Mesenchymal stem cell (in vitro differentiated cells and primary cell): ENCODE measurements at regions not wholly inside any gene's neighbourhood (a gene's known extent, or its start where the extent isn't known, plus 50 kb on each side); places are given as distances from the start of the nearest gene placed in this dataset.
"Not testable (repeated sequence)": the region's sequence is repeated elsewhere in the genome, so short reads cannot be mapped to it uniquely, and the experiment has no call there.

ENCODE experiments used
- DNase-seq: peaks from one replicate; pipeline ENCODE4 v3.0.0-alpha.2; 2013
- H2AFZ ChIP-seq: one replicate; pipeline ENCODE4 v1.6.1; 2013; ENCODE audit warnings: low read depth, mild to moderate bottlenecking, control low read depth, inconsistent platforms, low read length, moderate library complexity
- H2AK5ac ChIP-seq: 2 replicates; pipeline ENCODE4 v1.6.1; 2013; ENCODE audit warnings: low read length, moderate library complexity, mild to moderate bottlenecking, inconsistent platforms; ENCODE audit not compliant: severe bottlenecking
- H2BK120ac ChIP-seq: one replicate; pipeline ENCODE4 v1.6.1; 2013; ENCODE audit warnings: low read depth, mild to moderate bottlenecking, inconsistent platforms, low read length, moderate library complexity
- H2BK12ac ChIP-seq, 2 experiments: one replicate each; pipeline ENCODE4 v1.6.1; 2013; ENCODE audit warnings: inconsistent platforms in 2 of 2, low read length in 2 of 2, mild to moderate bottlenecking in 2 of 2, moderate library complexity in 2 of 2, control low read depth in 1 of 2
- H2BK15ac ChIP-seq: one replicate; pipeline ENCODE4 v1.6.1; 2013; ENCODE audit warnings: mild to moderate bottlenecking, low read depth, inconsistent platforms; ENCODE audit not compliant: poor library complexity, severe bottlenecking
- H2BK5ac ChIP-seq: 2 replicates; pipeline ENCODE4 v1.6.1; 2013; ENCODE audit warnings: low read depth, mild to moderate bottlenecking, low read length, control low read depth, inconsistent platforms; ENCODE audit not compliant: poor library complexity, severe bottlenecking
- H3K14ac ChIP-seq, 2 experiments: one replicate each; pipeline ENCODE4 v1.6.1; 2013; ENCODE audit warnings: inconsistent platforms in 2 of 2, low read length in 2 of 2, control low read depth in 1 of 2, mild to moderate bottlenecking in 1 of 2, moderate library complexity in 1 of 2
- H3K18ac ChIP-seq, 2 experiments: one replicate each; pipeline ENCODE4 v1.6.1; 2013; ENCODE audit warnings: inconsistent platforms in 2 of 2, low read length in 2 of 2, control low read depth in 1 of 2, low read depth in 1 of 2, mild to moderate bottlenecking in 1 of 2
- H3K23ac ChIP-seq, 2 experiments: one replicate each; pipeline ENCODE4 v1.6.1; 2013; ENCODE audit warnings: inconsistent platforms in 2 of 2, low read length in 2 of 2, mild to moderate bottlenecking in 2 of 2, moderate library complexity in 2 of 2, control low read depth in 1 of 2
- H3K27ac ChIP-seq: 2 replicates; pipeline ENCODE4 v1.5.1; 2013; ENCODE audit warnings: mild to moderate bottlenecking, moderate library complexity, low read length, control low read depth, inconsistent platforms; ENCODE audit not compliant: poor library complexity, severe bottlenecking
- H3K27me3 ChIP-seq, 2 experiments: 2 replicates each; pipeline versions ENCODE4 v1.6.1 to v1.7.0; 2013; ENCODE audit warnings: low read length in 2 of 2, mild to moderate bottlenecking in 2 of 2, moderate library complexity in 2 of 2, control low read depth in 1 of 2, inconsistent platforms in 1 of 2; ENCODE audit not compliant: control insufficient read depth in 1 of 2, insufficient read depth in 1 of 2
- H3K36me3 ChIP-seq, 2 experiments: 2 replicates each; pipeline versions ENCODE4 v1.6.1 to v1.7.0; 2013; ENCODE audit warnings: low read length in 2 of 2, control low read depth in 1 of 2, inconsistent platforms in 1 of 2, low read depth in 1 of 2, mild to moderate bottlenecking in 1 of 2; ENCODE audit not compliant: insufficient read depth in 2 of 2, control insufficient read depth in 1 of 2
- H3K4ac ChIP-seq, 2 experiments: one replicate each; pipeline ENCODE4 v1.6.1; 2013; ENCODE audit warnings: inconsistent platforms in 2 of 2, low read length in 2 of 2, mild to moderate bottlenecking in 2 of 2, moderate library complexity in 2 of 2, control low read depth in 1 of 2, low read depth in 1 of 2
- H3K4me1 ChIP-seq: 2 replicates; pipeline ENCODE4 v1.6.1; 2013; ENCODE audit warnings: low read depth, low read length, control low read depth; ENCODE audit not compliant: control insufficient read depth, insufficient read depth
- H3K4me2 ChIP-seq: 2 replicates; pipeline ENCODE4 v1.6.1; 2013; ENCODE audit warnings: low read length, mild to moderate bottlenecking, inconsistent platforms; ENCODE audit not compliant: poor library complexity, severe bottlenecking
- H3K4me3 ChIP-seq, 2 experiments: 2 replicates each; pipeline versions ENCODE4 v1.5.1 to v1.7.0; 2013; ENCODE audit warnings: low read length in 2 of 2, mild to moderate bottlenecking in 2 of 2, control low read depth in 1 of 2, low read depth in 1 of 2; ENCODE audit not compliant: insufficient read depth in 1 of 2
- H3K79me1 ChIP-seq: replicated peaks from 2 replicates; pipeline ENCODE4 v1.6.1; 2013; ENCODE audit warnings: mild to moderate bottlenecking, control low read depth, low read length, inconsistent platforms; ENCODE audit not compliant: poor library complexity, severe bottlenecking
- H3K9ac ChIP-seq: 2 replicates; pipeline ENCODE4 v1.7.0; 2013; ENCODE audit warnings: mild to moderate bottlenecking, low read length, moderate library complexity
- H3K9me3 ChIP-seq: 2 replicates; pipeline ENCODE4 v1.7.0; 2013; ENCODE audit warnings: mild to moderate bottlenecking, low read length; ENCODE audit not compliant: control insufficient read depth
- H4K8ac ChIP-seq: one replicate; pipeline ENCODE4 v1.6.1; 2013; ENCODE audit warnings: inconsistent platforms, mild to moderate bottlenecking, low read length, moderate library complexity
- H4K91ac ChIP-seq: one replicate; pipeline ENCODE4 v1.6.1; 2013; ENCODE audit warnings: mild to moderate bottlenecking, low read length, inconsistent platforms
- WGBS: methylation state at CpG from one replicate; pipeline ENCODE4 v1.1.7; 2013; ENCODE audit warnings: mixed read lengths; 5-methylcytosine and 5-hydroxymethylcytosine counted together

- H3K79me1 ChIP-seq = no peaks in the 10 kb centered on the region
- no peak overlapping the region for H2BK12ac ChIP-seq
- H3K27me3 ChIP-seq = no peaks in the 10 kb centered on the region
- no peak overlapping the region for H2BK15ac ChIP-seq
- no peaks in the 10 kb centered on the region for H3K36me3 ChIP-seq
- no peak for DNase-seq
- H3K9ac ChIP-seq = no peak overlapping the region
- no peak overlapping the region for H3K27ac ChIP-seq
- no peak overlapping the region for H2BK120ac ChIP-seq
- no peaks in the 10 kb centered on the region for H3K4me1 ChIP-seq
- no peak overlapping the region for H2AFZ ChIP-seq
- H3K4me3 ChIP-seq = no peak overlapping the region
- H2BK5ac ChIP-seq = no peak overlapping the region
- H4K91ac ChIP-seq = no peak overlapping the region
- no peaks in the 10 kb centered on the region for H3K9me3 ChIP-seq
- no peak overlapping the region for H4K8ac ChIP-seq
- 66% methylated on average over 3 of the region's 3 CpGs for WGBS
- H2AK5ac ChIP-seq = no peak overlapping the region
- no peak overlapping the region for H3K14ac ChIP-seq
- no peak overlapping the region for H3K4me2 ChIP-seq
- H3K4ac ChIP-seq = no peak overlapping the region
- H3K18ac ChIP-seq = no peak overlapping the region
- no peak overlapping the region for H3K23ac ChIP-seq
Measured at GRCh38 chr2:66103581-66103980, 331.3 kb upstream of the MEIS1 start.

GRCh38 chr2:66101206-66101605, 333.7 kb upstream of the MEIS1 start:
- H4K8ac ChIP-seq = no peak overlapping the region
- H3K9me3 ChIP-seq = no peaks in the 10 kb centered on the region
- DNase-seq = no peak
- H3K9ac ChIP-seq = no peak overlapping the region
- no peak overlapping the region for H3K23ac ChIP-seq
- no peak overlapping the region for H3K18ac ChIP-seq
- no peaks in the 10 kb centered on the region for H3K79me1 ChIP-seq
- no peak overlapping the region for H3K14ac ChIP-seq
- WGBS = no CpG with 5 or more reads among the region's 1 CpG
- no peaks in the 10 kb centered on the region for H3K36me3 ChIP-seq
- no peaks in the 10 kb centered on the region for H3K4me1 ChIP-seq
- no peak overlapping the region for H2AK5ac ChIP-seq
- no peak overlapping the region for H3K4ac ChIP-seq
- no peak overlapping the region for H2BK15ac ChIP-seq
- no peak overlapping the region for H3K27ac ChIP-seq
- H3K27me3 ChIP-seq = no peaks in the 10 kb centered on the region
- H2BK5ac ChIP-seq = no peak overlapping the region
- H2AFZ ChIP-seq = no peak overlapping the region
- H2BK12ac ChIP-seq = no peak overlapping the region
- H3K4me2 ChIP-seq = no peak overlapping the region
- H2BK120ac ChIP-seq = no peak overlapping the region
- H4K91ac ChIP-seq = no peak overlapping the region
- no peak overlapping the region for H3K4me3 ChIP-seq

GRCh38 chr2:66095820-66096345, 339.0 kb upstream of the MEIS1 start:
- H4K8ac ChIP-seq = no peak overlapping the region
- no peaks in the 10 kb centered on the region for H3K79me1 ChIP-seq

GRCh38 chr2:66094689-66095088, 340.2 kb upstream of the MEIS1 start:
- H2BK120ac ChIP-seq, H3K9me3 ChIP-seq, H3K23ac ChIP-seq, H3K4me3 ChIP-seq, DNase-seq, H2AK5ac ChIP-seq, H2BK15ac ChIP-seq, H3K9ac ChIP-seq, H3K4ac ChIP-seq, H3K14ac ChIP-seq, H3K4me1 ChIP-seq, H3K4me2 ChIP-seq, H3K79me1 ChIP-seq, H2BK12ac ChIP-seq, H3K27me3 ChIP-seq, H2BK5ac ChIP-seq, H3K27ac ChIP-seq, H4K8ac ChIP-seq, H2AFZ ChIP-seq, H4K91ac ChIP-seq, H3K18ac ChIP-seq, H3K36me3 ChIP-seq: not testable (repeated sequence)
- 83% methylated on average over 1 of the region's 2 CpGs for WGBS

More at GRCh38 chr2:66095820-66096345, 339.0 kb upstream of the MEIS1 start:
- Histone ChIP-seq H3K4me3 (no peak overlapping the region), H2BK120ac (no peak overlapping the region), H4K91ac (no peak overlapping the region), H3K4me1 (no peaks in the 10 kb centered on the region), H3K27ac (no peak overlapping the region), H2AK5ac (no peak overlapping the region), H3K9ac (no peak overlapping the region), H3K18ac (no peak overlapping the region), H2AFZ (no peak overlapping the region), H3K23ac (no peak overlapping the region), H3K4me2 (no peak overlapping the region), H3K9me3 (no peaks in the 10 kb centered on the region), H2BK12ac (no peak overlapping the region), H3K36me3 (no peaks in the 10 kb centered on the region), H3K14ac (no peak overlapping the region), H2BK15ac (no peak overlapping the region), H2BK5ac (no peak overlapping the region), H3K27me3 (no peaks in the 10 kb centered on the region), H3K4ac (no peak overlapping the region)
- DNase-seq = no peak
- WGBS = 67% methylated on average over 2 of the region's 6 CpGs
